ENCODE measurements at regions not wholly inside any gene's neighbourhood (a gene's known extent, or its start where the extent isn't known, plus 50 kb on each side); places are given as distances from the start of the nearest gene placed in this dataset.

- TF ChIP-seq MEF2A (IDR thresholded peaks at IDR 0.05; ENCODE audit: borderline replicate concordance, low read depth), result no peak
- TF ChIP-seq YY1 (IDR thresholded peaks at IDR 0.05; ENCODE audit: low read depth), result no peak
- TF ChIP-seq, protein P1, sequence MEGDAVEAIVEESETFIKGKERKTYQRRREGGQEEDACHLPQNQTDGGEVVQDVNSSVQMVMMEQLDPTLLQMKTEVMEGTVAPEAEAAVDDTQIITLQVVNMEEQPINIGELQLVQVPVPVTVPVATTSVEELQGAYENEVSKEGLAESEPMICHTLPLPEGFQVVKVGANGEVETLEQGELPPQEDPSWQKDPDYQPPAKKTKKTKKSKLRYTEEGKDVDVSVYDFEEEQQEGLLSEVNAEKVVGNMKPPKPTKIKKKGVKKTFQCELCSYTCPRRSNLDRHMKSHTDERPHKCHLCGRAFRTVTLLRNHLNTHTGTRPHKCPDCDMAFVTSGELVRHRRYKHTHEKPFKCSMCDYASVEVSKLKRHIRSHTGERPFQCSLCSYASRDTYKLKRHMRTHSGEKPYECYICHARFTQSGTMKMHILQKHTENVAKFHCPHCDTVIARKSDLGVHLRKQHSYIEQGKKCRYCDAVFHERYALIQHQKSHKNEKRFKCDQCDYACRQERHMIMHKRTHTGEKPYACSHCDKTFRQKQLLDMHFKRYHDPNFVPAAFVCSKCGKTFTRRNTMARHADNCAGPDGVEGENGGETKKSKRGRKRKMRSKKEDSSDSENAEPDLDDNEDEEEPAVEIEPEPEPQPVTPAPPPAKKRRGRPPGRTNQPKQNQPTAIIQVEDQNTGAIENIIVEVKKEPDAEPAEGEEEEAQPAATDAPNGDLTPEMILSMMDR (IDR thresholded peaks at IDR 0.05), result no peak
- TF ChIP-seq, protein P2, sequence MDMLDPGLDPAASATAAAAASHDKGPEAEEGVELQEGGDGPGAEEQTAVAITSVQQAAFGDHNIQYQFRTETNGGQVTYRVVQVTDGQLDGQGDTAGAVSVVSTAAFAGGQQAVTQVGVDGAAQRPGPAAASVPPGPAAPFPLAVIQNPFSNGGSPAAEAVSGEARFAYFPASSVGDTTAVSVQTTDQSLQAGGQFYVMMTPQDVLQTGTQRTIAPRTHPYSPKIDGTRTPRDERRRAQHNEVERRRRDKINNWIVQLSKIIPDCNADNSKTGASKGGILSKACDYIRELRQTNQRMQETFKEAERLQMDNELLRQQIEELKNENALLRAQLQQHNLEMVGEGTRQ (IDR thresholded peaks at IDR 0.05; ENCODE audit: borderline replicate concordance, low read depth, low read length), result no peak
These were observed 61.8 kb upstream of the POU2F1 start for GRCh38 chr1:167158813-167159275.

Measured in SK-N-SH (cell line).